ELR (cell line): ENCODE measurements at regions not wholly inside any gene's neighbourhood (a gene's known extent, or its start where the extent isn't known, plus 50 kb on each side); places are given as distances from the start of the nearest gene placed in this dataset.
"Not testable (repeated sequence)": the region's sequence is repeated elsewhere in the genome, so short reads cannot be mapped to it uniquely, and the experiment has no call there.

Experiments used
- DNase-seq: peaks from one replicate; pipeline ENCODE4 v3.0.0-alpha.2; 2015; ENCODE audit warnings: low read depth

DNA sequence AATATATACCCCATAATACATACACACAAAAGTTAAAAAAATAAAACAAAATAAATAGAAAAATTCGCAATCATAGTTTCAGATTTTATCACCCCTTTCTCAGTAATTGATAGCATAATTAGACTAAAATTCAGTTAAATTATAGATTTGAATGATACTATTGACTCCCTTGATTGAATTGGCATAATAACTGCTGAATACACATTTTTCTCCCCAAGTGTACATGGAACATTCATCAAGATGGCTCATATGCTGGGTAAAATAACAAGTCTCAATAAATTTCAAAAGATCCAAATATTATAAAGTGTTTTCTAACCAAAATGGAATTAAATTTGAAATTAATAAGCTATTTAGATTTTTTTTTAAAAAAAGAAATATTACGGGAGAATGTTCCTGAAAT, 616.1 kb downstream of the MAFB start:
- DNase-seq, result no peak

DNA sequence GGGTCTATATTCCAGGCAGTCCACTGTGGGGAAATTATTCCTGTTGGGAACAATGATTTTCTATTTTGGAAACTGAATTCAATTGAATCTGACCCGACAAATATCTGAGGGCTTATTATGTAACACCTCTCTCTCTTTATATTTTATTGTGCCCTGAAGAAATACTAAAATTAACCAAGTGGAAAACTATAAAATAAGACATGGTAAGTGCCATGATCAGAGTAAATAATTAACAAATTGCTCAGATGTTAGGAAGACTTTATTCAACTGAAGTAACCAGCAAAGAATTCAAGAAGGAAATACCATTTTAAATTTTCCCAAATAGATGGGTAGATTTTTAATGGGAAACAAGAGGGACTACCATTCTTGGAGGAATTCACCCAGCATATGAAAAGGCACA, 632.9 kb downstream of the MAFB start:
- no peak for DNase-seq

DNA sequence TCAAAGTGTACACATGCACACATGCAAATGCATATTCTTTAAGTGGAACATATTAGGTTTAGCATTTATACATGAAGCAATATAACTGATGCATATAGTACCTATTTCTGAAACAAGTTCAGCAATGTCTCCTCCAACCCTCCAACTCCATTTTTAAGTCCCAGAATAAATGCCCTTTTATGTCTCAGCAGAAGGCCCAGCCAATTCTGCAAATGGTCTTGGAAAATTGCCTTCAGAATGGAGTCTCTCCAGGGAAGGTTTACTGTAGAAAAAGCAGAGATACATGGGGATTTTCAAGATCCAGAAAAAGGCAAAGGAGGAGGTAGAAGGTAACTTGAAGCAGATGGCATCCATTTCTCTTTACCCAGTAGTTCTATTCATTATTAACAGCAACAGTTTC, 633.3 kb downstream of the MAFB start:
- DNase-seq, result no peak

DNA sequence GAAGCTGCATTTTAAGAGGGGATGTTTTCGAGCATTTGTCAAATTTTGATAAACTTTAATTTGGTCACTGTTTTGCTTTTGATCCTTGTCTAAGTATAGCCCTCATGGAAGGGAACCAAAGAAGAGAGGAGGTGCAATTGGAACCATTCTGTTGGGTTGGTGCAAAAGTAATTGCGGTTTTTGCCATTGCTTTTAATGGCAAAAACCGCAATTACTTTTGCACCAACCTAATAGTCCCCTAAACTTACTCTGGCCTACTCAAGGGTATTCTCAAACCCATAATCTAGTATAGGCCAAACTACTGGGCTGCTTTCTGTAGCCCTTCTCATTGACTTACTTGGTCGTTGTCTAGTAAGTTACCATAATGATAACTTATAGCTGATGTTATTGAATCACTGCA, 634.7 kb downstream of the MAFB start:
- no peak for DNase-seq

DNA sequence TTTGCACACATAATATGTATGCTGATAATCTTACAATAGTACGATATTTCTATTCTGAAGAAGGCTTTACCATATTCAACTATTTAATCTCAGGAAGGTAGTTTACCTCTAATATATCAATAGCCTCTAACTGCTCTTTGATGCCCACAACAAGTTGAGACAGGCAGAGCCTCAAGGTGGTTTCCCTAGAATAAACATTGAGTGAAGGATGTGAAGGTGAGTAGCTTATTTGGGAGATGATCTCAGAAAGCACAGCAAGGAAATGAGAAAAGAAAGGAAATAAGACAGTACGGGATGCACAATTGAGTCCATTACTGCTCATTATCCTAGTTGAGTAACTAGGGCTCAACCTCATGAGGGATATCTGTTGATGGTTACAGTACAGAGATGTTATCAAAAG, 638.4 kb downstream of the MAFB start:
- no peak for DNase-seq

DNA sequence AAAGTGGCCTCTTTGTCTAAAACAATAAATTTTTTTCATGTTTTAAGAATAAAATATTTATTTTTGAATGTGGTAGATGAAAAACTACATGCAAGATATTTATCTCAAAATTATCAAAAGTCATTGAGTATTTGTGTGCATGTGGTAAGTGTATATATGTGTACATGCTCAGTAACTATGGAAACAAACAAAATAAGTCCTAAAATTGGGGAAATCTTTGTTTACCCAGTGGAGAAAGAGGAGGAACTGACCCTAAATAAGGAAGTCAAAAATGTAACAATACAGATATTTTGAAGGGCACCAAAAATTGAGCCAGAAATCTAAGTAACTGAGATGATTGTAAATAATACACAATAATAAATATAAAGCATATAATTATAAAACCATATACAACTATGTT, 639.2 kb downstream of the MAFB start:
- DNase-seq, result no peak

DNA sequence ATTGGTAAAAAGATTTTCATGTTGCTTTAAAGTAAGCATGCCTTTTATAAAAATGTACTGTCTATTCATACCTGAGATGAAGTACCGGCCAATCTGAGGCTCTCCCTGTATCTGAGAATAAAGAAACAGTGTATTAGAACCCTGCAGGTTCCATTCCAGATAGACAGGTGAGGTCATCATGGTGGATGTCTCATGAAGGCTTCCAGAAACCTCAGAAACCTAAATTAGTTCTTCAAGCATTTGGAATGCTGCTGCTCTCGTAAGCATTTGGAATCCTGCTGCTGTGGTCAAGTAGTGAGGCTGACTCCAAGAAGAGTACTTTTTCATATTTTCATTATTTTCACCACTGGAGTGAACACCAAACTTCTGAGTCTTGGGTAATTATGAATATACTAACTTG, 642.3 kb downstream of the MAFB start:
- DNase-seq, result no peak

DNA sequence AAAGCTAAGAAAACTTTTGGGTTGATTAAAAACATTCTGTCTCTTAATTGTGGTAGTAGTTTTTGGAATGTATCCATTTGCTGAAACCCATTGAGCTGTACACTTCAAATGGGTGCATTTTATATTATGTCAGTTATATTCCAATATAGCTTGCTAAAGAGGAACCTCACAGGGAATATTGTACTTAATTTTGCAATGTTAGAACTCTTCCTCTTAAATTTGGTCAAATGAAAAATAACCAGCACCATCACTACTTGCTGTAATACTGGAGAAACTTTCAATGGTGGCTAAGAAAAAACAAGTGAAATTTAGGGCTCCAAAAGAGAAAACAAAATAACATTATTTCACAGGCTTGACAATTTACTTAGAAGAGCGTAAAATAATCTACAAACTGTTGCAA, 651.5 kb downstream of the MAFB start:
- no peak for DNase-seq

DNA sequence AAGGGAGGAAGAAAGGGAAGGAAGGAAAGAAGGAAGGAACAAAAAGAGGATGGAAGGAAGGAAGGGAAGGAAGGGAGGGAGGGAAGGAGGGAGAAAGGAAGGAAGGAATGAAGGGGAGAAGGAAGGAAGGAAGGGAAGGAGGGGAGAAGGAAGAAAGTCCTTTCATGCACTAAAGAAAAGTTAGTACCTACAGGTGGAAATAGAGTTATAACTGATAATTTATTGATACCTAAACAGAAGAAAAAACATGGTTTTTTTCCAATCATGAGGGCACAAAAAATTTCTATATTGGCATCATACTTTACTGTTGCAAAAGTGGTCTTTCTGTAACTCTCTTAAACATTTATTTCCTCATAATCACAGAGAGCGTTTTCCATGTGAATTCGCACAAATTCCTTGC, 659.4 kb downstream of the MAFB start:
- DNase-seq, result no peak

DNA sequence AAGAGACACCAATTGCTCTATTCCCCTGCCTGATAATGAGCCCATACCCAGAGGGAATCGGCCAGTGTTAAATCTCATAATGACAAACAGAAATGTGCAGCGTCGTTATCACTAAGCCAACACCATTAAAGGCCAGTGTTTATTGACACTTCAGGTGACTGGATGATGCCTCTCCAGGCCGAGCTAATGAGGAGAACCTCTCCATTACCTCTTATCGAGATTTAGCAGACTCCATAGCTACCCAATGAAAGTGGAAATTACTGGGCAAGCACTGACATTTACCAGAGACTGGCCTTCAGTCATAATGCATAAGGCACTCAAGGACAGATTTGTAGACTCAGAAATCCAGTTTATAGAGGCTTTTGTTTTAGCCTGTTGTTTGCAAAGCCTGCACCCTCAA, 669.5 kb downstream of the MAFB start:
- no peak for DNase-seq

DNA sequence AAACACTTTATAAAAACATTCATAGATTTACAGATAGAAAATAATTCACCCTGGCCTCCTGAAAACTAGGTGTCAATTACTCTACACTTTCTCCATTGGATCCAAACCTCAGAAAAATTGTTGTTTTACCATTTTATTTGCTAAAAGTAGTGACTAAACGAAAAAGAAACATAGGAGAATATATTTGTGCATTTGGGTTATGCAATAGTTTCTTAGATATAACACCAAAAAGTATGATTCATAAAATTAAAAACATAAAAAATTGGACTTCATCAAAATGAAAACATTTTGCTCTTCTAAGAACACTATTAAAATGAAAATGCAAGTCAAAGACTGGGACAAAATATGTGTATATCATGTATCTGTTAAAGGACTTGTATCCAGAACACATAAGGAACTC, 671.3 kb downstream of the MAFB start:
- no peak for DNase-seq

DNA sequence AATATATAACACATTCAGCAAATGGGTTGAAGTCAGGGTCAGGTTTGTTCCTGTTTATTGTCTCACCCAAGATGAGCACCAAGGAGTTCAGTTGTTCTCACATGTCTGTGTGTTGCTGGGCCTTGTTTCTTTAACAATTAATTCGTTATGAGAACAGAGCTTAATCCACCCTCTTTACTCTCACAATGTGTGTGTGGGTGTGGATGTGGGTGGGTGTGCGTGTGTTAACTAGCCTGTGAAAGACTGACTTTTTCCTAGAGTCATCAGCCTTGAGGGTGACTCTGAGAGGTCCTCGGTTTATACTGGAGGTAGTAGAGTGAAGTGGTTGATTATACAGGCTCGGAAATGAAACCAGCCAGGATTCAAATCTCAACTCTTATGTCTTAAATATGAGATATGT, 672.1 kb downstream of the MAFB start:
- no peak for DNase-seq

DNA sequence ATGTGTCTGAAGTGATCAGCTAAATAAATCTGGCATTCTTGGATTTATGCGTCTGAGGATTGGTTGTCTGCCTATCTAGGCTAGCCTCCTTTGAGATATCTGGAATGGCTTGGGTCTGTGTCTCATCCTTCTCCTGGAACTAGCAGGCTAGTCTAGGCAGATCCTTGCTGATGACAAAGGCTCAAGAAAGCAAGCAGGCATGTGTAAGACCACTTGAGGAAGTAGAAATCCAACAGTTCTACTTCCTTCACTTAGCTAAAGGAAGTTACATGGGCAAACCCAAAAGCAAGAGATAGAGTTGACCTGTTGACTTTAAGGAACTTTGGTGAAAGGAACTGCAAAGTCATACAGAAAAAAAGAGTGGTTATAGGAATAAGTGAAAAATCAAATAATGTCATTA, 672.6 kb downstream of the MAFB start:
- no peak for DNase-seq

DNA sequence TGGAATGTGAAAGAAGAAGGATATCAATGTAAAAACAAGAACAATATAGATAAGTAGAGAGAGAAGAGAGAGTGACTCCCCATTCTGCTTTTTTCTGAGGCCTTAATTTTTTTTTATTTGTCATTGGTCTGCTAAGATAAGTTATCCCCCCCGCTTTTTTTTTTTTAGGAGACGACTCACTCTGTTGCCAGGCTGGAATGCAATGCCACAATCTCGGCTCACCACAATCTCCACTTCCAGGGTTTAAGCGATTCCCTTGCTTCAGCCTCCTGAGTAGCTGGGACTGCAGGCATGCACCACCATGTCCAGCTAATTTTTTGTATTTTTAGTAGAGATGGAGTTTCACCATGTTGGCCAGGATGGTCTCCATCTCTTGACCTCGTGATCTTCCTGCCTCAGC, 677.0 kb downstream of the MAFB start:
- DNase-seq, result not testable (repeated sequence)

DNA sequence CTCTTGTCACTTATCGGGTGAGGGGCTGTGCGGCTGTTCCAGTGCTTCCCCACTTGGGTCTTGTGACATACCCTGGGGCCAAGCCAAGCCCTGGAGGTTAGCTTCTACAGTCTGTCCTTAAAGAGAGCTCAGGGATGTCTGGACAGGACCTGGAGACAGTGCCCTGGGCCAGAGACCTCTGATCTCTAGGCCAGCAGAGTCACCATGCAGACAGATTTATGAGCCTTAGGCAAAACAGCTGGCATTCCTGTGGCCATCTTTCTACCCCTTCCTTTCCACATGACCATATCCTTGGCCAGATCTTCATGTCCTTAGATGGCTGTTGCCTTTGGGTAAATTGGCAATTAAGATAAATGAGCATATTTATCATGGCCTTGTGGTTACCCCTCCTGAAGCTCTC, 678.6 kb downstream of the MAFB start:
- peak; percentile 19 for DNase-seq

DNA sequence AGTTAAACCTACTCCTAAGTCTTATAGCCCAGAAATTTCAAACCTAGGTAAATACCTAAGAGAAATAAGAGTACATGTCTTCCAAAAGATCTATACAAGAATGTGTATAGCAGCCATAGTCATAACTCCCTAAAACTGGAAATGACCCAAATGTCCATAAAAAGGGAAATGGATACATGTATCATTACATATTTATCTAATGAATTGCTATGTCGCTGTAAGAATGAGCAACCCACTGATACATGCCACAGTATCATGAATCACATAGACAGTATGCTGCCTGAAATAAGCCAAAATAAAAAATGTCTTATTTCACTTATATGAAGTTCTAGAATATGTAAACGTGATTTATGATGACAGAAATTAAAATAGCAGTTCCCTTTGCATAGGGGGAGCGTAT, 679.5 kb downstream of the MAFB start:
- DNase-seq, result peak; percentile 56

DNA sequence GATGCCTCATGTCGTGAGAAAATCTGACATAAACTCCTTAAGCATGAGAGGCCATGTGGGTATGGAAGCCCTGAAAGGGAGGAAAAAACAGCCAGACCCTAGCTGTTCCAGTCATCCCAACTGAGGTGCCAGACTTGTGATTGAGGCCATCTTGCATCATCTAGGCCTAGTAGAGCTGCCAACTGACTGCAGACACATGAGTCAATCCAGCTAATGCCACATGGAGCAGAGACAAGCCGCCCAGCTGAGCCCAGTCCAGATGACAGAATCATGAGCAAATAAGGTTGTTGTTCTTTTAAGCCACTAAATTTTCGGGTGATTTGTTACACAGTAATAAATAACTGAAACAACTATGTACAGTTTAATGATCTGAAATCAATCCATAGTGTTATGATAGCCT, 680.9 kb downstream of the MAFB start:
- peak; percentile 13 for DNase-seq

DNA sequence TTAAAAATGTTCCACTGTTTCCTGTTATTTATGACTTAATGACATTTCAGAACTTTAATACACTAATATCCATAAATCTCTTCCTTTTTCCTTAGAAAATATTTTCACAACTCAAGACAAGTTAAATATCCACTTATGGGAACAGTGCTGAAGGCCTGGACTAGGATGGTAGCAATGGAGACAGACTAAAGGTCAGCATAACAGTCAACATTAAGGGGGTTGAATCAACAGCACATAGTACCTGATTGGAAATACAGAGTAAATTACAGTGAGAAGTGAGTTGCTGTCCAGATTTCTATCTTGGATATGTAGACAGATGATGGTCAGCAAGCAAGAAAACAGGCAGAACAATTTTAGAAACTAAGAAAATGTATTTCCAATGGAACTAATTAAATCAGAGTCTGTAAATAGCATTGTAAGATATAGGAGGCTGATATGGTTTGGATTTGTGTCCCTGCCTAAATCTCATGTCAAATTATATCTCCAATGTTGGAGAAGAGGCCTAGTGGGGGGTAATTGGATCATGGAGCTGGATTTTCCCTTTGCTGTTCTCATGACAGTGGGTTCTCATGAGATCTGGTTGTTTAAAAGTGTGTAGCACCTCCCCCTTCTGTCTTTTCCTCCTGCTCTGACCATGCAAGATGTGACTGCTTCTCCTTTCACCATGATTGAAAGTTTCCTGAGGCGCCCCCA, 682.7 kb downstream of the MAFB start:
- DNase-seq, result no peak

DNA sequence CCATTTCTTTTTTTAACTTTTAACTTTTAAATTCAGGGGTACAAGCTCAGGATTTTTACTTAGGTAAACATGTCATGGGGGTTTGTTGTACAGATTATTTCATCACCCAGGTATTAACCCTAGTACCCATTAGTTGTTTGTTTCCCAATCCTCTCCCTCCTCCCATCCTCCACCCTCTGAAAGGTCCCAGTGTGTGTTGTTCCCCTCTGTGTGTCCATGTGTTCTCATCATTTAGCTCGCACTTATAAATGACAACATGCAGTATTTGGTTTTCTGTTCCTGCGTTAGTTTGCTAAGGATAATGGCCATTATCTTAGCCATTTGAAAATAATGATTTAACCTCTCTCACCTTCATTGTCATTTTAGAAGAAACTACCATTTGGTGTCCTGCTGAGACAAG, 684.9 kb downstream of the MAFB start:
- not testable (repeated sequence) for DNase-seq

DNA sequence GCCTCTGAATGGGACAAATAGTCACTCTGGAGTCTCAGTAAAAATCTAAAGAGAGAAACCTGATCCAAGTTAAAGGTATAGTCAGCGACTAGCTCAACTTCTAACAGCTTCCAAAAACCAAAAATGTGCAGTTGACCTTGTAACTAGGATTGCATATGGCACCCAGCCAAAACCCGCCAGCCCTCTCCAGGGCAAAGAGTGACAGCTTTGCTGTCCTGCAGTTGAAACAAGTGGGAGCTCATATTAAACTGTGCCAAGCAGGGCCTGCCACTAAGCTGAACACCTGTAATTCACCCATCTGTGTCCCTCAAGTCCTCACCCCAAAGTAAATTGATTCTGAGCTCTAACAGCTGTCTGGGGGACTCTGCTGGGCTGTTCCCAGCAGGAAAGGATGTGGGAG, 695.3 kb downstream of the MAFB start:
- DNase-seq, result no peak

DNA sequence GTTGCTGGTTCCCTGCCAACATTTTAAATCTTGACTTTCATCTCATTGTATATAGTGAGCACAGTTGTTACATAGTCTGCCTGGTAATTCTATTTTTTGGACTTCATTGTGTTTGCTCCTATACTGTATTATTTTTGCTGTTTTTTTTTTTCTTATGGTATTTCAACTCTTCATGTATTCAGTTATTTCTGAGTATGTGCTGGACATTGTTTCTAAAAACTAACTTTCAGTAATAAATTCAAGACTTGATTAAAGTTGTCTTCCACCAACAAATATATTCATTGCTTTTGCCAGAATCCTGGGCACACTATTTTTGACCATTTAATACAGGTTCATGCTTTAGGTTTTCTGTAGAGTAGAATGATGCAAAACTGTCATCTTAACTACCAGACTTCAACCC, 698.3 kb downstream of the MAFB start:
- no peak for DNase-seq

DNA sequence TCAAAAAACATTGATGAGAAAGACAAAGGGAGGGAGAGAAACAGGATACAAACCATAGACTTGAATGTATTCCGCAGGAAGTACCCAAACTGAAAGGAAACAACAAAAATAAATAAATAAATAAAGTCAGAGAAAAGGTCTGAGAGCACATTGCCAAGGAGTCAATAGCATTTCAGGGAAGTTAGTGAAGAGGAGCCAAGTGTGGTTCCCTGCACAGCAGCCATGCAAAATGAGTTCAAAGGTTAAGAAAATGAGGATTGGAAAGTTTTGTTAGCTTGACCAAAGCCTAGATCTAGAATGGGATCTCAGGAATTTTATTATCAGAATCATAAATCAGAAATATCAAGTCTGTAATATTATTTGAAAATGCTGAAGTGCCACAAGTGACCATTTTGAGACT, 700.0 kb downstream of the MAFB start:
- no peak for DNase-seq

DNA sequence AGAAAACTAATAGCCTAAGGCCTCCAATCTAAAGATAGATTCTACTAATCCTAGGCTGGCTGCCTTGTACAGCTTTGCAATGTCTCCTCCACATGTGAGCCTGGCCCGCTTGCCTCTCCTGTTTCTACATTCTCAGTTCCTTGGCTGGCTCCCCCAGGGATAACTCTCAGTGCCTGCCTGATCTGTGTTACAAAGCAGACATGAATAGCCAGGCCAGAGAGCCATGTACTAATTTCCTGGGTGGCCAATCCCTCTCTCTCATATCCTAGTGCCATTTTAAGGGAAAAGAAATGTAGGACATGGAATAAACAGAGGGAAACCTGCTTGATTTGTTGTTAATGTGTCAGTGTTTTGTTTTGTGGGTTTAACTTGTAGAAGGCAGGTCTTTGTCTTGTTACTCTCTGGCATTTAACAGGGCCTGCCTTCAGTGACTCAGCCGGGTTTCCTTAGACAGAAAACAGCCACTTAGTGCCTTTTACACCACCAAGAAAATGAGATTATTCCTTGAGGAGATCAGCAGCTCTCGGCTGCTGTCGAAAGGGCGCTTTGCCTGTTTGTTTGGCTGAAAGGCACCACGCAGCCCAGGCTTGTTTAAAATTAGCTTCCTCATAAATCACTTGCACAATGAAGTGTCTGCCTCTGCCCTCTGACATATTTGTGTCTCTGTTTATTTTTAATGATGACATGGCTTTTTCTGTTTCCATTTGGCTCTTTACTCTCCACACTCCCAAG, 702.7 kb downstream of the MAFB start:
- DNase-seq, result peak; percentile 24

DNA sequence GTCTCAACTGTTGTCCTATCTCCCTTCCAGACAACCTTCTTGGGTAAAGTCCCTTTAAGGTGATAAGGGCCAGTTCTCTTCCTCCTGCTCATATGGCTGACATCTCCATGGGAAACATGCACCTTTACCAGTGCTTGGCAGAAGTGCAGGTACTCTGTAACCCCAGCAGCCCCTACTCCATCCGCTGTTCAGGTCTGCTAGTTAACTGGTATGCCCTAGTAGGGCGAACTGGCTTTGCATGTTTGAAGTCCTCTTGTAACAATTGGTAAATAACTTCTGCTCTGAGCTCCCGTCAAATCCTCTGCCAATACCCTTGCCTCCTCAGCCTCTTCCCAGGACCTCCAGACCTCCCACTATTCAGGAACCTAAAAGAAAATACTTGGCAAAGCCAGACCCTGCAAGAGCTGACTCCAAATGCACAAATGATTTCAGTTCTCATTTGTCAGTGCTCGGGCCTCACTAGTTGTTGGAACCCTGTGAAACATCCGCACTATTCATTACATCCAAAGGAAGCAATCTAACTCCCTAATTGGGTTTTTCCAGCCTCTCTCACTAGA, 703.7 kb downstream of the MAFB start:
- no peak for DNase-seq
